ENCODE measurements at regions not wholly inside any gene's neighbourhood (a gene's known extent, or its start where the extent isn't known, plus 50 kb on each side); places are given as distances from the start of the nearest gene placed in this dataset.

GRCh38 chr17:34764716-34765115, 185.3 kb downstream of the TMEM132E start:
- TF ChIP-seq, protein P1, sequence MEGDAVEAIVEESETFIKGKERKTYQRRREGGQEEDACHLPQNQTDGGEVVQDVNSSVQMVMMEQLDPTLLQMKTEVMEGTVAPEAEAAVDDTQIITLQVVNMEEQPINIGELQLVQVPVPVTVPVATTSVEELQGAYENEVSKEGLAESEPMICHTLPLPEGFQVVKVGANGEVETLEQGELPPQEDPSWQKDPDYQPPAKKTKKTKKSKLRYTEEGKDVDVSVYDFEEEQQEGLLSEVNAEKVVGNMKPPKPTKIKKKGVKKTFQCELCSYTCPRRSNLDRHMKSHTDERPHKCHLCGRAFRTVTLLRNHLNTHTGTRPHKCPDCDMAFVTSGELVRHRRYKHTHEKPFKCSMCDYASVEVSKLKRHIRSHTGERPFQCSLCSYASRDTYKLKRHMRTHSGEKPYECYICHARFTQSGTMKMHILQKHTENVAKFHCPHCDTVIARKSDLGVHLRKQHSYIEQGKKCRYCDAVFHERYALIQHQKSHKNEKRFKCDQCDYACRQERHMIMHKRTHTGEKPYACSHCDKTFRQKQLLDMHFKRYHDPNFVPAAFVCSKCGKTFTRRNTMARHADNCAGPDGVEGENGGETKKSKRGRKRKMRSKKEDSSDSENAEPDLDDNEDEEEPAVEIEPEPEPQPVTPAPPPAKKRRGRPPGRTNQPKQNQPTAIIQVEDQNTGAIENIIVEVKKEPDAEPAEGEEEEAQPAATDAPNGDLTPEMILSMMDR (conservative IDR thresholded peaks at IDR 0.05; ENCODE audit: low read depth, low read length), result no peak
- TF ChIP-seq EZH2 (IDR thresholded peaks at IDR 0.05; ENCODE audit: low read length, unreplicated experiment), result no peak

Data from PC-3 (cell line).